Upper lobe of right lung (tissue), 1 donor: ENCODE measurements at regions not wholly inside any gene's neighbourhood (a gene's known extent, or its start where the extent isn't known, plus 50 kb on each side); places are given as distances from the start of the nearest gene placed in this dataset.
"Not testable (repeated sequence)": the region's sequence is repeated elsewhere in the genome, so short reads cannot be mapped to it uniquely, and the experiment has no call there.

Experiments used
- ATAC-seq: fragments of 200-7000 bp; cut with Tn5 transposase; one replicate; pipeline ENCODE4 v1.9.1; 2020; ENCODE audit warnings: mild to moderate bottlenecking, moderate library complexity
- DNase-seq: peaks from one replicate; pipeline ENCODE4 v3.0.0-alpha.2; 2020
- H3K27ac ChIP-seq: fragments of 200-600 bp; one replicate; pipeline ENCODE4 v1.8.0; 2022
- H3K27me3 ChIP-seq: fragments of 200-600 bp; one replicate; pipeline ENCODE4 v1.8.0; 2022; ENCODE audit warnings: mild to moderate bottlenecking
- H3K36me3 ChIP-seq: fragments of 200-600 bp; one replicate; pipeline ENCODE4 v1.8.0; 2022
- H3K4me1 ChIP-seq: fragments of 200-600 bp; one replicate; pipeline ENCODE4 v1.8.0; 2022
- H3K4me3 ChIP-seq: fragments of 200-600 bp; one replicate; pipeline ENCODE4 v1.8.0; 2022; ENCODE audit warnings: mild to moderate bottlenecking
- H3K9me3 ChIP-seq: fragments of 200-600 bp; one replicate; pipeline ENCODE4 v1.8.0; 2022
- intact Hi-C: fragments of 100-400 bp; cut with DNase I; formaldehyde crosslinking; loops from one replicate; pipeline ENCODE4 v1.11.0; 2022
- donor health status: DM: no; HTN: yes; CAD: no; lungs with severe emphysema.

DNA sequence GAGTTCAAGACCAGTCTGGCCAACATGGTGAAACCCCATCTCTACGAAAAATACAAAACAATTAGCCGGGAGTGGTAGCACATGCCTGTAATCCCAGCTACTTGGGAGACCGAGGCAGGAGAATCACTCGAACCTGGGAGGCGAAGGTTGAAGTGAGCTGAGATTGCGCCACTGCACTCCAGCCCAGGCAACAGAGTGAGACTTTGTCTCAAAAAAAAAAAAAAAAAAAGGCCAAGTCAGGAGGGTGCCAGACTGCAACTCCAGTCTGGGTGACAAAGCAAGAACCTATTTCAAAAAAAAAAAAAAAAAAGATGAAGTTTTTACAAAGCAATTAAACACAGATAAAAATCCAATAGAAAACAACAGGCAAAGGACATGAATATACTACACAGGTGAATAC, 59.1 kb upstream of the NOTCH2NLA start:
- H3K4me1 ChIP-seq, H3K9me3 ChIP-seq, ATAC-seq, DNase-seq, H3K36me3 ChIP-seq, intact Hi-C loops, H3K27ac ChIP-seq, H3K4me3 ChIP-seq, H3K27me3 ChIP-seq: not testable (repeated sequence)

GRCh38 chr1:146284760-146285159, 55.9 kb upstream of the NOTCH2NLA start:
- H3K4me1 ChIP-seq, DNase-seq, H3K27me3 ChIP-seq, H3K27ac ChIP-seq, H3K36me3 ChIP-seq, H3K9me3 ChIP-seq, intact Hi-C loops, H3K4me3 ChIP-seq: not testable (repeated sequence)
- ATAC-seq, result peak; percentile 96

DNA sequence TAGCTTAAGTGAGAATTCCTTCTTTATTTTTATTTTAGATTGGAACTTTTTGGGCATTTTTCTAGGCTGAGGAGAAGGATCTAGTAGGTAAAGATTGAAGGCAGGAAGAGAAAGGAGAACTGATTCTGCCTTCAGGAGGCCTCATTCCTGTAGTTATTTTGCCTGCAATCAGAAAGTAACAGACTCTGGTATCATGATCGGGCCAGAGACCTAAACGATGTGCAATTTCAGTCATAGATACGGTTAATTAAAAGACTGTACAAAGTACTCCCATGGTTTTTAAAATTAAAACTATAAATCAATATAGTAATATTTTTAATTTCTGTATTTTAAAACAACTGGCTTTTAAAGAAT, 54.7 kb upstream of the NOTCH2NLA start:
- H3K27ac ChIP-seq, H3K27me3 ChIP-seq, H3K36me3 ChIP-seq, ATAC-seq, DNase-seq, H3K4me1 ChIP-seq, H3K9me3 ChIP-seq, intact Hi-C loops, H3K4me3 ChIP-seq: not testable (repeated sequence)

- DNase-seq, H3K4me1 ChIP-seq, H3K27me3 ChIP-seq, H3K9me3 ChIP-seq, intact Hi-C loops, H3K4me3 ChIP-seq, H3K27ac ChIP-seq, H3K36me3 ChIP-seq: not testable (repeated sequence)
- peak; percentile 48 for ATAC-seq
Measured at GRCh38 chr1:146282807-146283526, 54.1 kb upstream of the NOTCH2NLA start.

- H3K4me3 ChIP-seq, intact Hi-C loops, H3K36me3 ChIP-seq, H3K27ac ChIP-seq, H3K4me1 ChIP-seq, H3K9me3 ChIP-seq, ATAC-seq, DNase-seq, H3K27me3 ChIP-seq: not testable (repeated sequence)
Measured at GRCh38 chr1:146281522-146281921, 52.7 kb upstream of the NOTCH2NLA start.

GRCh38 chr1:146278758-146279157, 49.9 kb upstream of the NOTCH2NLA start:
- H3K4me1 ChIP-seq, H3K27ac ChIP-seq, H3K4me3 ChIP-seq, DNase-seq, H3K27me3 ChIP-seq, H3K9me3 ChIP-seq, H3K36me3 ChIP-seq, ATAC-seq, intact Hi-C loops: not testable (repeated sequence)
